Mesothelial cell of epicardium (in vitro differentiated cells): ENCODE measurements at regions not wholly inside any gene's neighbourhood (a gene's known extent, or its start where the extent isn't known, plus 50 kb on each side); places are given as distances from the start of the nearest gene placed in this dataset.
"Not testable (repeated sequence)": the region's sequence is repeated elsewhere in the genome, so short reads cannot be mapped to it uniquely, and the experiment has no call there.

Experiments
- DNase-seq, 2 experiments: peaks; one replicate each; pipeline ENCODE4 v3.0.0; 2021; ENCODE audit warnings: low spot score in 2 of 2; ENCODE audit not compliant: unreplicated experiment in 2 of 2
- H3K27ac Mint-ChIP-seq: 2 replicates; pipeline ENCODE4 v1.8.0; 2021; ENCODE audit warnings: mixed read lengths
- H3K27me3 Mint-ChIP-seq: 2 replicates; pipeline ENCODE4 v1.8.0; 2021; ENCODE audit warnings: low read depth, mixed read lengths
- H3K36me3 Mint-ChIP-seq: 2 replicates; pipeline ENCODE4 v1.8.0; 2021; ENCODE audit warnings: mixed read lengths
- H3K4me1 Mint-ChIP-seq: 2 replicates; pipeline ENCODE4 v1.8.0; 2021; ENCODE audit warnings: mixed read lengths
- H3K4me3 Mint-ChIP-seq: 2 replicates; pipeline ENCODE4 v1.8.0; 2021; ENCODE audit warnings: mild to moderate bottlenecking, moderate library complexity, mixed read lengths
- H3K9me3 Mint-ChIP-seq: 2 replicates; pipeline ENCODE4 v1.8.0; 2021; ENCODE audit warnings: mixed read lengths
- CTCF ChIP-seq: fragments of 200-600 bp; sonication (generic); IDR thresholded peaks from one replicate; pipeline ENCODE4 v1.5.0; 2021; ENCODE audit warnings: antibody characterized with exemption; ENCODE audit not compliant: unreplicated experiment

- no peaks in the 10 kb centered on the region for H3K36me3 Mint-ChIP-seq
- H3K27me3 Mint-ChIP-seq, result peaks cover 52% of the 10 kb centered on the region
- H3K4me3 Mint-ChIP-seq, result no peak overlapping the region
- peaks cover 10% of the 10 kb centered on the region for H3K9me3 Mint-ChIP-seq
- TF ChIP-seq CTCF, result peak; percentile 95
- DNase-seq, result peak; percentile 43 to 76
- no peaks in the 10 kb centered on the region for H3K4me1 Mint-ChIP-seq
- no peak overlapping the region for H3K27ac Mint-ChIP-seq
Observed at GRCh38 chr7:45259966-45260646, 102.5 kb downstream of the RAMP3 start.

GRCh38 chr7:45267262-45267661 lies 109.7 kb downstream of the RAMP3 start:
- H3K27me3 Mint-ChIP-seq, result peaks cover 39% of the 10 kb centered on the region
- DNase-seq, result no peak
- no peak for TF ChIP-seq CTCF
- H3K4me1 Mint-ChIP-seq, result no peaks in the 10 kb centered on the region
- no peak overlapping the region for H3K27ac Mint-ChIP-seq
- H3K9me3 Mint-ChIP-seq, result peaks cover 10% of the 10 kb centered on the region
- no peaks in the 10 kb centered on the region for H3K36me3 Mint-ChIP-seq
- no peak overlapping the region for H3K4me3 Mint-ChIP-seq

- no peak overlapping the region for H3K4me3 Mint-ChIP-seq
- peaks cover 39% of the 10 kb centered on the region for H3K27me3 Mint-ChIP-seq
- H3K4me1 Mint-ChIP-seq, result no peaks in the 10 kb centered on the region
- no peak overlapping the region for H3K27ac Mint-ChIP-seq
- TF ChIP-seq CTCF, result no peak
- peaks cover 8% of the 10 kb centered on the region for H3K9me3 Mint-ChIP-seq
- H3K36me3 Mint-ChIP-seq, result no peaks in the 10 kb centered on the region
- no peak for DNase-seq
Observed at GRCh38 chr7:45268013-45268412, 110.4 kb downstream of the RAMP3 start.

GRCh38 chr7:45269192-45269591 lies 111.6 kb downstream of the RAMP3 start:
- TF ChIP-seq CTCF, result no peak
- no peak overlapping the region for H3K27ac Mint-ChIP-seq
- no peak for DNase-seq
- no peaks in the 10 kb centered on the region for H3K36me3 Mint-ChIP-seq
- H3K9me3 Mint-ChIP-seq, result peaks cover 3% of the 10 kb centered on the region
- H3K4me3 Mint-ChIP-seq, result no peak overlapping the region
- no peaks in the 10 kb centered on the region for H3K4me1 Mint-ChIP-seq
- H3K27me3 Mint-ChIP-seq, result peaks cover 49% of the 10 kb centered on the region

GRCh38 chr7:45278763-45279398 lies 121.3 kb downstream of the RAMP3 start:
- no peak for DNase-seq
- Mint-ChIP-seq H3K27me3 (peaks cover 69% of the 10 kb centered on the region), H3K36me3 (no peaks in the 10 kb centered on the region), H3K9me3 (peaks cover 11% of the 10 kb centered on the region), H3K4me1 (no peaks in the 10 kb centered on the region), H3K4me3 (no peak overlapping the region), H3K27ac (no peak overlapping the region)
- no peak for TF ChIP-seq CTCF

GRCh38 chr7:45289611-45290010 lies 132.0 kb downstream of the RAMP3 start:
- peaks cover 29% of the 10 kb centered on the region for H3K9me3 Mint-ChIP-seq
- not testable (repeated sequence) for H3K27ac Mint-ChIP-seq, H3K27me3 Mint-ChIP-seq, H3K4me3 Mint-ChIP-seq, DNase-seq, H3K4me1 Mint-ChIP-seq, H3K36me3 Mint-ChIP-seq
